SK-N-SH (cell line): ENCODE measurements at regions not wholly inside any gene's neighbourhood (a gene's known extent, or its start where the extent isn't known, plus 50 kb on each side); places are given as distances from the start of the nearest gene placed in this dataset.

Source experiments
- CTCF ChIA-PET: fragments of 300-600, 350-600 bp; formaldehyde crosslinking; extraction: SDS; loops from one replicate; lab custom pipeline; 2021; lab: Yijun Ruan, JAX
- POLR2A ChIA-PET: fragments of 350-600 bp; sonication (Branson Sonifier 250); formaldehyde crosslinking; extraction: SDS; loops from one replicate; lab custom pipeline; 2020; ENCODE audit warnings: antibody characterized with exemption, inconsistent platforms; lab: Yijun Ruan, JAX
- DNase-seq: peaks from one replicate; pipeline ENCODE4 v3.0.0; 2012
- H2AFZ ChIP-seq: fragments of 200-600 bp; sonication (generic); 2 replicates; pipeline ENCODE4 v1.8.1; 2016; ENCODE audit warnings: antibody characterized with exemption, mild to moderate bottlenecking, low read depth
- H3F3A ChIP-seq: fragments of 200-600 bp; sonication (generic); replicated peaks from 2 replicates; pipeline ENCODE3; 2016; ENCODE audit warnings: antibody characterized with exemption, mild to moderate bottlenecking; ENCODE audit not compliant: insufficient read depth
- H3K27ac ChIP-seq, 2 experiments: fragments of 200-500 bp in 1 of 2; fragments of 200-600 bp in 1 of 2; sonication (Bioruptor generic) in 1 of 2; sonication (generic), shearing (Covaris generic) in 1 of 2; 2 replicates each; pipeline versions ENCODE4 v1.5.1 to v1.6.1; 2014 to 2016; ENCODE audit warnings: low read depth in 2 of 2, inconsistent platforms in 1 of 2, low read length in 1 of 2, mild to moderate bottlenecking in 1 of 2, mixed read lengths in 1 of 2
- H3K27me3 ChIP-seq: fragments of 200-600 bp; sonication (generic), shearing (Covaris generic); 2 replicates; pipeline ENCODE4 v1.6.1; 2016; ENCODE audit warnings: mixed run types; ENCODE audit not compliant: insufficient read depth
- H3K36me3 ChIP-seq, 2 experiments: fragments of 200-500 bp in 1 of 2; fragments of 200-600 bp in 1 of 2; sonication (Bioruptor generic) in 1 of 2; sonication (generic) in 1 of 2; replicated peaks in 1 of 2; 2 replicates each; pipeline versions ENCODE3 to v1.5.1; 2014 to 2016; ENCODE audit warnings: low read length in 1 of 2, mild to moderate bottlenecking in 1 of 2; ENCODE audit not compliant: insufficient read depth in 2 of 2, control insufficient read depth in 1 of 2
- H3K4me1 ChIP-seq, 2 experiments: fragments of 200-500 bp in 1 of 2; fragments of 200-600 bp in 1 of 2; sonication (Bioruptor generic) in 1 of 2; sonication (generic), shearing (Covaris generic) in 1 of 2; 2 replicates each; pipeline versions ENCODE4 v1.5.1 to v1.6.1; 2014 to 2016; ENCODE audit warnings: low read depth in 1 of 2, low read length in 1 of 2, mixed run types in 1 of 2; ENCODE audit not compliant: insufficient read depth in 2 of 2, control insufficient read depth in 1 of 2
- H3K4me2 ChIP-seq: fragments of 200-600 bp; sonication (generic), shearing (Covaris generic); 2 replicates; pipeline ENCODE4 v1.6.1; 2017; ENCODE audit warnings: mixed run types
- H3K4me3 ChIP-seq, 2 experiments: fragments of 200-500 bp in 1 of 2; fragments of 200-600 bp in 1 of 2; sonication (Bioruptor generic) in 1 of 2; sonication (generic), shearing (Covaris generic) in 1 of 2; 2 replicates each; pipeline versions ENCODE4 v1.5.1 to v1.8.1; 2014 to 2016; ENCODE audit warnings: low read depth in 2 of 2, inconsistent platforms in 1 of 2, low read length in 1 of 2, mild to moderate bottlenecking in 1 of 2, mixed read lengths in 1 of 2, moderate library complexity in 1 of 2
- H3K79me2 ChIP-seq: fragments of 200-600 bp; sonication (generic); 2 replicates; pipeline ENCODE4 v1.8.1; 2017; ENCODE audit warnings: mild to moderate bottlenecking; ENCODE audit not compliant: insufficient read depth
- H3K9ac ChIP-seq: fragments of 200-600 bp; sonication (generic); 2 replicates; pipeline ENCODE4 v1.6.1; 2017; ENCODE audit warnings: mixed run types
- H3K9me2 ChIP-seq: fragments of 200-600 bp; sonication (generic); 2 replicates; pipeline ENCODE4 v1.6.1; 2017; ENCODE audit warnings: mixed run types
- H3K9me3 ChIP-seq: fragments of 200-600 bp; sonication (generic); 2 replicates; pipeline ENCODE4 v1.6.1; 2017; ENCODE audit warnings: mixed run types, mild to moderate bottlenecking, moderate library complexity
- H4K20me1 ChIP-seq: fragments of 200-600 bp; sonication (generic); 2 replicates; pipeline ENCODE4 v1.6.1; 2017; ENCODE audit warnings: mild to moderate bottlenecking, mixed run types; ENCODE audit not compliant: insufficient read depth
- CTCF ChIP-seq: fragments of 200-600 bp; sonication (generic); IDR thresholded peaks from 2 replicates; pipeline ENCODE4 v1.6.1; 2017; ENCODE audit warnings: antibody characterized with exemption, mild to moderate bottlenecking, moderate library complexity
- ELF1 ChIP-seq: IDR thresholded peaks from 2 replicates; pipeline ENCODE4 v1.4.0; 2012
- EZH2phosphoT487 ChIP-seq: fragments of 200-600 bp; sonication (generic); IDR thresholded peaks from 2 replicates; pipeline ENCODE4 v1.6.1; 2017; ENCODE audit warnings: low read depth, mixed run types, mild to moderate bottlenecking, antibody characterized with exemption, moderate library complexity, borderline replicate concordance
- FOXM1 ChIP-seq: IDR thresholded peaks from 2 replicates; pipeline ENCODE4 v1.4.0; 2012; ENCODE audit warnings: low read depth, mild to moderate bottlenecking
- GABPA ChIP-seq: IDR thresholded peaks from 2 replicates; pipeline ENCODE4 v1.4.0; 2012; ENCODE audit warnings: low read depth, mild to moderate bottlenecking
- MAX ChIP-seq: IDR thresholded peaks from 2 replicates; pipeline ENCODE4 v1.4.0; 2012; ENCODE audit warnings: low read depth
- NRF1 ChIP-seq: IDR thresholded peaks from 2 replicates; pipeline ENCODE4 v1.6.1; 2012; ENCODE audit warnings: low read depth, mild to moderate bottlenecking, low read length
- POLR2AphosphoS5 ChIP-seq: IDR thresholded peaks from 2 replicates; pipeline ENCODE4 v1.6.1; 2012; ENCODE audit warnings: low read depth, low read length
- RAD21 ChIP-seq: IDR thresholded peaks from 2 replicates; pipeline ENCODE4 v1.6.1; 2012; ENCODE audit warnings: mild to moderate bottlenecking, low read length
- RCOR1 ChIP-seq: fragments of 150-350 bp; IDR thresholded peaks from 2 replicates; pipeline ENCODE4 v1.6.1; 2017; ENCODE audit warnings: antibody characterized with exemption, low read length
- SIN3A ChIP-seq: IDR thresholded peaks from 2 replicates; pipeline ENCODE4 v1.6.1; 2012; ENCODE audit warnings: low read depth, mild to moderate bottlenecking, low read length, moderate library complexity, borderline replicate concordance
- SMC3 ChIP-seq: IDR thresholded peaks from 2 replicates; pipeline ENCODE4 v1.6.1; 2012; ENCODE audit warnings: low read depth, low read length, improper control_type of control experiment
- TAF1 ChIP-seq: IDR thresholded peaks from 2 replicates; pipeline ENCODE4 v1.6.1; 2012; ENCODE audit warnings: low read depth, mild to moderate bottlenecking, low read length, moderate library complexity, borderline replicate concordance
- TCF12 ChIP-seq: IDR thresholded peaks from 2 replicates; pipeline ENCODE4 v1.4.0; 2012
- TEAD4 ChIP-seq: IDR thresholded peaks from 2 replicates; pipeline ENCODE4 v1.4.0; 2012; ENCODE audit warnings: mild to moderate bottlenecking, borderline replicate concordance; ENCODE audit not compliant: insufficient read depth
- WGBS: methylation state at CpG from one replicate; pipeline ENCODE4 v1.1.6; 2017; ENCODE audit warnings: low lambda C conversion rate; 5-methylcytosine and 5-hydroxymethylcytosine counted together

GRCh38 chr15:97652041-97652440 is 308.5 kb upstream of the ARRDC4 start:
- Histone ChIP-seq H3K9me3 (no peaks in the 10 kb centered on the region), H3K4me3 (no peak overlapping the region), H3K36me3 (no peaks in the 10 kb centered on the region), H3K9ac (no peak overlapping the region), H3K4me2 (no peak overlapping the region), H3K27ac (no peak overlapping the region), H2AFZ (no peak overlapping the region), H4K20me1 (no peaks in the 10 kb centered on the region), H3K27me3 (no peaks in the 10 kb centered on the region), H3F3A (no peaks in the 10 kb centered on the region), H3K4me1 (no peaks in the 10 kb centered on the region; a peak in 1 of 4 replicates), H3K9me2 (no peaks in the 10 kb centered on the region), H3K79me2 (no peaks in the 10 kb centered on the region)
- ChIA-PET CTCF (no interaction called here), POLR2A (no interaction called here)
- TF ChIP-seq EZH2phosphoT487, result no peak
- no peak for TF ChIP-seq ELF1
- TF ChIP-seq NRF1, result no peak
- no peak for TF ChIP-seq TEAD4
- no peak for TF ChIP-seq TCF12
- no peak for TF ChIP-seq TAF1
- TF ChIP-seq CTCF, result no peak
- no peak for TF ChIP-seq RAD21
- TF ChIP-seq MAX, result no peak
- TF ChIP-seq SMC3, result no peak
- no peak for TF ChIP-seq RCOR1
- DNase-seq, result no peak
- WGBS, result 36% methylated on average over 3 of the region's 3 CpGs

- no peak overlapping the region for H3K4me3 ChIP-seq
- H3F3A ChIP-seq, result no peaks in the 10 kb centered on the region
- CTCF ChIA-PET, result interaction anchor here (0.7 kb wide), 1 partner anchor 426 kb away, joined by 4 read pairs; no protein-coding TSS in a partner anchor
- no peaks in the 10 kb centered on the region for H3K9me3 ChIP-seq
- peak overlapping the region; percentile 15; the same call in 1 of the 2 replicates for H3K4me2 ChIP-seq
- H3K9me2 ChIP-seq, result no peaks in the 10 kb centered on the region
- no peaks in the 10 kb centered on the region for H4K20me1 ChIP-seq
- TF ChIP-seq SIN3A, result no peak
- no peak for TF ChIP-seq FOXM1
- TF ChIP-seq SMC3, result no peak
- no peak for TF ChIP-seq GABPA
- TF ChIP-seq POLR2AphosphoS5, result no peak
- TF ChIP-seq, all 33 proteins: peak for 0
- no peak overlapping the region for H3K27ac ChIP-seq
- peak; percentile 1 for DNase-seq
- no peak overlapping the region for H3K9ac ChIP-seq
- POLR2A ChIA-PET, result no interaction called here
- no peaks in the 10 kb centered on the region for H3K36me3 ChIP-seq
- no peak overlapping the region for H2AFZ ChIP-seq
- no peaks in the 10 kb centered on the region for H3K79me2 ChIP-seq
- WGBS, result 4% methylated on average over 24 of the region's 32 CpGs
- H3K27me3 ChIP-seq, result no peaks in the 10 kb centered on the region
- H3K4me1 ChIP-seq, result no peaks in the 10 kb centered on the region; a peak in 1 of 4 replicates
These were observed 307.8 kb upstream of the ARRDC4 start for GRCh38 chr15:97652700-97653167.
